ENCODE measurements at regions not wholly inside any gene's neighbourhood (a gene's known extent, or its start where the extent isn't known, plus 50 kb on each side); places are given as distances from the start of the nearest gene placed in this dataset.

DNA sequence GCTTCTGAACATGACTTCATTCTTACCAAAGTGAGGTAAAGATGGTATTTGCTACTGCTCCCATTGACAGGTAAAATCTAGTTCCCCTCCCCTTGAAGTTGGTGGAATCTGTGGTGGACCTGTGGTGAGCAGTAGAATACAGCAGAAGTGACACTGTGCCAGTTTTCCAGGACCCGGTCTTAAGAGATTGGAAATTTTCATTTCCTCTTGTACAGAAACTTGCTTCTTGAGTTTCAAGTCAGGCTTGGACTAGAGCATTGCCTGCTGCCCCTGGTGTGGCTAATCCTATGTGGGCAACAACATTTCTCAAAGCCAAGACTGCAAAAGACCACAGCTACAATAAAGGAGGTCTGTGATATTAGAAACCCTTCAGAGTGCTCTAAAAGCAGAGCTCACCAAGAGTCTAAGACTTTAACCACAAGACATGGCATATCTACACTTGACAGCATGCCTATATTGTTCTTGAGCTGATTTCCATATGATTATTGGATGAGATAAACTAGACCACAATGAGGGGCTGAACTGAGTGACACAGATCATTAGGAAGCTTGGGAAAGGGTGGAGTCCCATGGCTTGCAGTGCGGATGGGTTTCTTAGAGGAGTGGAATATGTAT, 458.1 kb downstream of the BCL11A start:
- peaks cover 16% of the 10 kb centered on the region for H3K4me1 ChIP-seq
- H3K9me3 ChIP-seq, result no peaks in the 10 kb centered on the region
- intact Hi-C loops (cut with DNase I), result no loop called here
- WGBS, 3 donors, result 82 to 89% (median 88%) methylated on average over 2 of the region's 2 CpGs
- no peak for ATAC-seq
- no peak overlapping the region for H3K27ac ChIP-seq
- H3K4me3 ChIP-seq, result no peak overlapping the region
- no peaks in the 10 kb centered on the region for H3K36me3 ChIP-seq (ENCODE audit: insufficient read depth in 1 of 2, low read depth in 1 of 2)
- TF ChIP-seq, protein P1, sequence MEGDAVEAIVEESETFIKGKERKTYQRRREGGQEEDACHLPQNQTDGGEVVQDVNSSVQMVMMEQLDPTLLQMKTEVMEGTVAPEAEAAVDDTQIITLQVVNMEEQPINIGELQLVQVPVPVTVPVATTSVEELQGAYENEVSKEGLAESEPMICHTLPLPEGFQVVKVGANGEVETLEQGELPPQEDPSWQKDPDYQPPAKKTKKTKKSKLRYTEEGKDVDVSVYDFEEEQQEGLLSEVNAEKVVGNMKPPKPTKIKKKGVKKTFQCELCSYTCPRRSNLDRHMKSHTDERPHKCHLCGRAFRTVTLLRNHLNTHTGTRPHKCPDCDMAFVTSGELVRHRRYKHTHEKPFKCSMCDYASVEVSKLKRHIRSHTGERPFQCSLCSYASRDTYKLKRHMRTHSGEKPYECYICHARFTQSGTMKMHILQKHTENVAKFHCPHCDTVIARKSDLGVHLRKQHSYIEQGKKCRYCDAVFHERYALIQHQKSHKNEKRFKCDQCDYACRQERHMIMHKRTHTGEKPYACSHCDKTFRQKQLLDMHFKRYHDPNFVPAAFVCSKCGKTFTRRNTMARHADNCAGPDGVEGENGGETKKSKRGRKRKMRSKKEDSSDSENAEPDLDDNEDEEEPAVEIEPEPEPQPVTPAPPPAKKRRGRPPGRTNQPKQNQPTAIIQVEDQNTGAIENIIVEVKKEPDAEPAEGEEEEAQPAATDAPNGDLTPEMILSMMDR (IDR thresholded peaks at IDR 0.05), result no peak
- no peaks in the 10 kb centered on the region for H3K27me3 ChIP-seq (ENCODE audit: insufficient read depth in 3 of 3, low read length in 2 of 3)
- no peak for DNase-seq

DNA sequence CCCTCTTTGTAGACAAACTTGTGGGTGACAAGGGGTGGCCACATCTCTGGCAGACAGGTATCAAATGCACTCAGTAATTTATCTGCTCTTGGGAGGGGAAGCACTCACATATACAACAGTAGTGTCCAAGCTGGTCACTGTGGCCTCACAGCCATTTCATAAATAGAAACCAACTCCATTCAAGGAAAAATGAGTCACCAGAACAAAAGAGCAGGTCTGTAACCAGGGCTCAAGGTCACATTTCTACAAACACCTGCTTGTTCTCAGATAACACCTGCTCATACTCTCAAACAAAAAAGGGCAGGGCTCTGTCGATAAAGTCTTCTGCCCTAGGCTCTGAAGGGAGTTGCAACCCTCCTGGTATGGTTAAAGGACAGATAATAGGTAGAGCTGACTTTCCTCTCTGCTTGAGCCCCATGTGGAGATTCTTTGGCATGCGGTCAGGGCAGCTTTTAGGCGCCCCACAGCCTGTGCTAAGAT, 459.0 kb downstream of the BCL11A start:
- no peak overlapping the region for H3K4me3 ChIP-seq
- WGBS, 3 donors, result 62 to 71% (median 64%) methylated on average over 3 of the region's 3 CpGs
- H3K36me3 ChIP-seq (ENCODE audit: insufficient read depth in 1 of 2, low read depth in 1 of 2), result no peaks in the 10 kb centered on the region
- H3K27ac ChIP-seq, result no peak overlapping the region
- intact Hi-C loops (cut with DNase I), result no loop called here
- no peaks in the 10 kb centered on the region for H3K9me3 ChIP-seq
- DNase-seq (no peak), ATAC-seq (peak; percentile 88 to 92 (median 92))
- TF ChIP-seq, protein P1 (IDR thresholded peaks at IDR 0.05), result no peak
- H3K4me1 ChIP-seq, result peaks cover 16% of the 10 kb centered on the region
- H3K27me3 ChIP-seq (ENCODE audit: insufficient read depth in 3 of 3, low read length in 2 of 3), result peaks cover 0 to 2% (median 0%) of the 10 kb centered on the region in 3 donors

DNA sequence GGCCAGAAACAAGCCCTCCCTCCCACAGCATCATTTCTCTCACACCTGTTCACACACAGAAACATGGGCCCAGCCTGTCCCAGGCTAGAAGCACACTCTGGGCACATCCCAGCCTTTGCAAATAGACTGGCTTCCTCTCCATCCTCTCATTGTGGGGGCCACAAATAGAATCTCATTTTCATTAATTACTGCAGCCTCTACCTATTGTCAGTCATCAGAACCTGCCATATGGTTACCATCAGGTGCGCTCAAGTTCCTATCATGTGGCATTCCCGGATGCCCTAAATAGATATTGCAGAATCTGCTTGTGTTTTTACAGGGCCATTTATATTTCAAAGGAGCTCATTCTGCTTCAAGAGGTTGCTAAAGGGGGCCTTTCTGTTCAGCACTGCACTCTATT, 460.7 kb downstream of the BCL11A start:
- H3K27me3 ChIP-seq (ENCODE audit: insufficient read depth in 3 of 3, low read length in 2 of 3), result peaks cover 0 to 2% (median 0%) of the 10 kb centered on the region in 3 donors
- ATAC-seq, result no peak
- WGBS, 3 donors, result 99% methylated on average over 2 of the region's 2 CpGs
- H3K4me3 ChIP-seq, result no peak overlapping the region
- no peaks in the 10 kb centered on the region for H3K36me3 ChIP-seq (ENCODE audit: insufficient read depth in 1 of 2, low read depth in 1 of 2)
- H3K9me3 ChIP-seq, result no peaks in the 10 kb centered on the region
- H3K27ac ChIP-seq, result no peak overlapping the region
- peaks cover 6% of the 10 kb centered on the region for H3K4me1 ChIP-seq
- no peak for DNase-seq
- TF ChIP-seq, protein P1 (IDR thresholded peaks at IDR 0.05), result no peak
- intact Hi-C loops (cut with DNase I), result no loop called here

DNA sequence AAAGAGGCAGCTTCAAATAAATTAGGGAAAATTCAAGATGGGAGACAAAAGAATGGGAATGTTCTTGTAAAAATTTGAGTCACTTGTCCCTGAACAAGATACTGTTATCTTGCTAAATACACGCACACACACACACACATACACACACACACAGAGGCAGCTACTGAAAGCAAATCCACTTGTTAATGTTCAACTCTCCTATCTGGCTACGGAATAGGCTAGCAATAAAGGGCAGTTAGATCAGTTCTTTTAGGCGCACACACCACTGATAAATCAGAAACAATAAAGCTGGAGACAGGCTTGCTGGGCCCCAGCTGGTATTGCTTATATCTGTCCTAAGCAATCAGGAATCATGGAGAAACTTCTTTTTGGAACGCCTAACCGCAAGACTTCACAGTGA, 461.6 kb downstream of the BCL11A start:
- WGBS, 3 donors, result 79 to 91% (median 90%) methylated on average over 5 of the region's 5 CpGs
- intact Hi-C loops (cut with DNase I), result no loop called here
- DNase-seq, result no peak
- Histone ChIP-seq H3K27ac (no peak overlapping the region), H3K9me3 (no peaks in the 10 kb centered on the region), H3K4me1 (peaks cover 6% of the 10 kb centered on the region), H3K27me3 (ENCODE audit: insufficient read depth in 3 of 3, low read length in 2 of 3) (peaks cover 0 to 2% (median 0%) of the 10 kb centered on the region in 3 donors), H3K36me3 (ENCODE audit: insufficient read depth in 1 of 2, low read depth in 1 of 2) (no peaks in the 10 kb centered on the region), H3K4me3 (no peak overlapping the region)
- TF ChIP-seq, protein P1 (IDR thresholded peaks at IDR 0.05), result no peak
- ATAC-seq, result no peak

DNA sequence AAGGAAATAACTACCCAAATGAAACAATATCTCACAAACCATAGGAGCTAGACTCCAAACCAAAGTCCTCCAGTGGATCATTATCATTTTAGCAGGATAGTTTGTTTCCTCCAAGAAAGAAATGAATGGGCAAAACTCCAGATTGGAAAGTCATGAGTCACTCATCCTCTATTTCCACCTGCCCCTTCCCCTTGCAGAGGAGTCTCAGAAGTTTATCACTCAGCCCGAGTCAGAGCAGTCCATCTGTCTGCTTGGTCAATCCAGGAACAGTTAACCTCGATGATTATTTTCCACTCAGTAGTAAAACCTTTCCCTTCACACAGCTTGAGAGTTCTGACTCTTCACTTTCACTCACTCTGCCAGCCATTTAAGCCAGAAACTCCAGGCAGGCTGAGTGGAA, 462.2 kb downstream of the BCL11A start:
- ATAC-seq, result no peak
- TF ChIP-seq, protein P1 (IDR thresholded peaks at IDR 0.05), result no peak

More for the DNA sequence above, 462.2 kb downstream of the BCL11A start:
- Histone ChIP-seq H3K27me3 (ENCODE audit: insufficient read depth in 3 of 3, low read length in 2 of 3) (peaks cover 0 to 2% (median 0%) of the 10 kb centered on the region in 3 donors), H3K27ac (no peak overlapping the region), H3K4me3 (no peak overlapping the region), H3K36me3 (ENCODE audit: insufficient read depth in 1 of 2, low read depth in 1 of 2) (no peaks in the 10 kb centered on the region), H3K4me1 (peaks cover 6% of the 10 kb centered on the region), H3K9me3 (no peaks in the 10 kb centered on the region)
- WGBS, 3 donors, result 55 to 71% (median 60%) methylated on average over 2 of the region's 2 CpGs
- no peak for DNase-seq
- intact Hi-C loops (cut with DNase I), result no loop called here
